Endodermal cell (in vitro differentiated cells): ENCODE measurements at regions not wholly inside any gene's neighbourhood (a gene's known extent, or its start where the extent isn't known, plus 50 kb on each side); places are given as distances from the start of the nearest gene placed in this dataset.

ENCODE experiments used
- DNase-seq: peaks from one replicate; pipeline ENCODE4 v3.0.0-alpha.2; 2017
- H3K27ac ChIP-seq: 2 replicates; pipeline ENCODE4 v1.5.1; 2013; ENCODE audit warnings: mild to moderate bottlenecking, low read depth, low read length, moderate library complexity
- H3K27me3 ChIP-seq: 2 replicates; pipeline ENCODE4 v1.6.1; 2013; ENCODE audit warnings: mild to moderate bottlenecking, low read length, moderate library complexity; ENCODE audit not compliant: insufficient read depth, control insufficient read depth, poor library complexity, severe bottlenecking
- H3K36me3 ChIP-seq: 2 replicates; pipeline ENCODE4 v1.7.0; 2013; ENCODE audit warnings: mild to moderate bottlenecking, low read length, moderate library complexity; ENCODE audit not compliant: control insufficient read depth, insufficient read depth
- H3K4me1 ChIP-seq: one replicate; pipeline ENCODE4 v1.7.0; 2013; ENCODE audit warnings: low read length; ENCODE audit not compliant: control insufficient read depth, insufficient read depth
- H3K4me3 ChIP-seq: 2 replicates; pipeline ENCODE4 v1.5.1; 2013; ENCODE audit warnings: mild to moderate bottlenecking, low read length, moderate library complexity
- H3K9ac ChIP-seq: 2 replicates; pipeline ENCODE4 v1.6.1; 2013; ENCODE audit warnings: mild to moderate bottlenecking, low read length, moderate library complexity; ENCODE audit not compliant: poor library complexity, severe bottlenecking; ENCODE audit errors: extremely low read depth
- H3K9me3 ChIP-seq: 2 replicates; pipeline ENCODE4 v1.6.1; 2013; ENCODE audit warnings: mild to moderate bottlenecking, low read length, moderate library complexity; ENCODE audit not compliant: control insufficient read depth
- H3K27ac Mint-ChIP-seq: 2 replicates; pipeline ENCODE4 v1.8.0; 2020; ENCODE audit warnings: mixed read lengths
- H3K27me3 Mint-ChIP-seq: 2 replicates; pipeline ENCODE4 v1.8.0; 2021; ENCODE audit warnings: mild to moderate bottlenecking, mixed read lengths; ENCODE audit not compliant: insufficient read depth
- H3K36me3 Mint-ChIP-seq: 2 replicates; pipeline ENCODE4 v1.8.0; 2020; ENCODE audit warnings: low read depth, mixed read lengths
- H3K4me1 Mint-ChIP-seq: 2 replicates; pipeline ENCODE4 v1.8.0; 2020; ENCODE audit warnings: mixed read lengths
- H3K4me3 Mint-ChIP-seq: 2 replicates; pipeline ENCODE4 v1.8.0; 2020; ENCODE audit warnings: mild to moderate bottlenecking, moderate library complexity, mixed read lengths
- H3K9me3 Mint-ChIP-seq: 2 replicates; pipeline ENCODE4 v1.8.0; 2020; ENCODE audit warnings: mild to moderate bottlenecking, mixed read lengths
- WGBS, 2 experiments: methylation state at CpG; one replicate each; pipeline versions ENCODE4 v1.1.5 to v1.1.7; 2013; ENCODE audit warnings: missing lambda C conversion rate in 2 of 2, mixed read lengths in 1 of 2; ENCODE audit not compliant: insufficient coverage in 1 of 2, insufficient read length in 1 of 2; 5-methylcytosine and 5-hydroxymethylcytosine counted together
- TF ChIP-seq, protein P1 (sequence below): fragments of 200-600 bp; sonication (generic); conservative IDR thresholded peaks from 2 replicates; pipeline ENCODE4 v1.5.0; 2021; ENCODE audit warnings: antibody characterized with exemption, mild to moderate bottlenecking

DNA sequence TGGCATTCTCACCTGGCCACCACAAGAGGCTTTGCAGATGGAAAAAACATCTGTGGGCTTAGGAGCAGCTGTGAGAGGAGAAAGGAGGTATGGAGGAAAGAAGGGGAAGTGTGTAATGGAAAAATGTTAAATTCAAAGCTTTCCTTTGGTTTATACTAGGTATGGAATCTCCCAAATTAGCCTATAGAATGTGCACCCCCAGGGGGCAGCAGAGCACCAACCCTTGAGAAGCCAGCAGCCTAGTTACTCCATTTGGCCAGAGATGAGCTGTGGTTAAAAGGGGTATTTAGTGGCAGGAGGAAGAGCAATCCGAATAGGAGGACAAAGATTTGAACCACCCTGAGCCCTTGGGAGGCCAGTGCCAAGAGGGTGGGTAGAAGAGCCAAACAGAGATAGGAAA, 97.5 kb upstream of the CTTNBP2NL start:
- whole genome bisulfite sequencing, 2 experiments: 45 to 61% methylated on average over 1 of the region's 1 CpG

DNA sequence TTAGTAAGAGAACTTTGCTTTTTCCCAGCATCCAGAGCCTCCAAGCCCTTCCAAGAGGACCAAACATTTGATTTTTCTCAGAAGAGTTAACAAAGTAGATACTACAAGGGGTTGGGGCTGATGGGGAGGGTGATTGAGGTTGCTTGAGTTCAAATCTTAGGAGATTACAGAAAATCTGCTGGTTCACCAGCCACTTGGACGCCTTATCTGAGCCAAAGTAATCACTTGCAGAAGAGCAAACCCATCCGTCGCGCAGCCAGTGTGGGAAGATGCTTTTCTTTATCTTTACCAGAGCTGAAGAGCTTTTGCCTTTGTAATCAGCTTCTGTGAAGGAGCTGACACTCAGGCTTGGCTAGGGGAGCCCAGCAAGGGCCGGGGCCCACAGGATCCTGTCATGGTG, 91.9 kb upstream of the CTTNBP2NL start:
- 89 to 98% methylated on average over 5 of the region's 5 CpGs for WGBS, 2 experiments

More for the DNA sequence above, 97.5 kb upstream of the CTTNBP2NL start:
- no peak overlapping the region for H3K27ac Mint-ChIP-seq
- no peaks in the 10 kb centered on the region for H3K36me3 ChIP-seq
- no peaks in the 10 kb centered on the region for H3K4me1 ChIP-seq
- H3K9me3 ChIP-seq: no peaks in the 10 kb centered on the region
- H3K4me3 Mint-ChIP-seq: no peak overlapping the region
- TF ChIP-seq, protein P1, sequence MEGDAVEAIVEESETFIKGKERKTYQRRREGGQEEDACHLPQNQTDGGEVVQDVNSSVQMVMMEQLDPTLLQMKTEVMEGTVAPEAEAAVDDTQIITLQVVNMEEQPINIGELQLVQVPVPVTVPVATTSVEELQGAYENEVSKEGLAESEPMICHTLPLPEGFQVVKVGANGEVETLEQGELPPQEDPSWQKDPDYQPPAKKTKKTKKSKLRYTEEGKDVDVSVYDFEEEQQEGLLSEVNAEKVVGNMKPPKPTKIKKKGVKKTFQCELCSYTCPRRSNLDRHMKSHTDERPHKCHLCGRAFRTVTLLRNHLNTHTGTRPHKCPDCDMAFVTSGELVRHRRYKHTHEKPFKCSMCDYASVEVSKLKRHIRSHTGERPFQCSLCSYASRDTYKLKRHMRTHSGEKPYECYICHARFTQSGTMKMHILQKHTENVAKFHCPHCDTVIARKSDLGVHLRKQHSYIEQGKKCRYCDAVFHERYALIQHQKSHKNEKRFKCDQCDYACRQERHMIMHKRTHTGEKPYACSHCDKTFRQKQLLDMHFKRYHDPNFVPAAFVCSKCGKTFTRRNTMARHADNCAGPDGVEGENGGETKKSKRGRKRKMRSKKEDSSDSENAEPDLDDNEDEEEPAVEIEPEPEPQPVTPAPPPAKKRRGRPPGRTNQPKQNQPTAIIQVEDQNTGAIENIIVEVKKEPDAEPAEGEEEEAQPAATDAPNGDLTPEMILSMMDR: peak; percentile 92
- H3K27me3 Mint-ChIP-seq: peaks cover 36% of the 10 kb centered on the region
- no peaks in the 10 kb centered on the region for H3K36me3 Mint-ChIP-seq
- no peak overlapping the region for H3K27ac ChIP-seq
- H3K9ac ChIP-seq: no peak overlapping the region
- H3K4me1 Mint-ChIP-seq: no peaks in the 10 kb centered on the region
- no peak overlapping the region for H3K4me3 ChIP-seq
- DNase-seq: peak; percentile 93
- peaks cover 5% of the 10 kb centered on the region for H3K9me3 Mint-ChIP-seq
- H3K27me3 ChIP-seq: peaks cover 20% of the 10 kb centered on the region

DNA sequence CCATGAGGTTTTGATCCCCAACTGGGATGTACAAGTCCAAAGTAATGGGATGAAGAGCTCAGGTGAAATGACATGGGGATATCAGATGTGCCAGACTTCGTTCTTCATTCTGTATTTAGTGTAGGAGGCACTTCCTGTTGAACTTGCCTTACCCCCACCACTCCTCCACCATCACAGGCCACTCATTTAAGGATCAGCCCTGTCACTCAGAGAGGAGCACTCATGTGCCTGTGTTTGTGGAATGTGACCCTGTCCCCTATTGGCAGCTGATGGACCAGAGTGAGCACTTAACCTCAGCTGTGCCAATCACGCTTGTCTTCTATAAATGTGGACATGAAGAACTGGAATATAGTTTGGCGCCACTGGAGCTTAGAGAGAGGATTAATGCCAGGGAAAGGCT, 91.4 kb upstream of the CTTNBP2NL start:
- Histone ChIP-seq H3K36me3 (no peaks in the 10 kb centered on the region), H3K4me3 (no peak overlapping the region), H3K4me1 (peaks cover 2% of the 10 kb centered on the region), H3K9ac (no peak overlapping the region), H3K9me3 (no peaks in the 10 kb centered on the region), H3K27me3 (peaks cover 39% of the 10 kb centered on the region), H3K27ac (no peak overlapping the region)
- Mint-ChIP-seq H3K36me3 (no peaks in the 10 kb centered on the region), H3K9me3 (no peaks in the 10 kb centered on the region), H3K4me3 (no peak overlapping the region), H3K4me1 (peaks cover 34% of the 10 kb centered on the region), H3K27me3 (peaks cover 62% of the 10 kb centered on the region), H3K27ac (no peak overlapping the region)
- WGBS, 2 experiments: 99% methylated on average over 3 of the region's 3 CpGs; no CpG with 5 or more reads in 1 of the 2 experiments
- DNase-seq: peak; percentile 35
- TF ChIP-seq, protein P1: no peak

More for the DNA sequence above, 91.9 kb upstream of the CTTNBP2NL start:
- no peak for DNase-seq
- no peak overlapping the region for H3K27ac ChIP-seq
- no peaks in the 10 kb centered on the region for H3K36me3 ChIP-seq
- no peaks in the 10 kb centered on the region for H3K36me3 Mint-ChIP-seq
- peaks cover 34% of the 10 kb centered on the region for H3K4me1 Mint-ChIP-seq
- H3K4me1 ChIP-seq: peaks cover 2% of the 10 kb centered on the region
- H3K9me3 Mint-ChIP-seq: no peaks in the 10 kb centered on the region
- peaks cover 39% of the 10 kb centered on the region for H3K27me3 ChIP-seq
- H3K27me3 Mint-ChIP-seq: peaks cover 60% of the 10 kb centered on the region
- TF ChIP-seq, protein P1: no peak
- H3K27ac Mint-ChIP-seq: no peak overlapping the region
- no peak overlapping the region for H3K4me3 ChIP-seq
- no peaks in the 10 kb centered on the region for H3K9me3 ChIP-seq
- H3K9ac ChIP-seq: no peak overlapping the region
- no peak overlapping the region for H3K4me3 Mint-ChIP-seq
